ENCODE measurements at regions not wholly inside any gene's neighbourhood (a gene's known extent, or its start where the extent isn't known, plus 50 kb on each side); places are given as distances from the start of the nearest gene placed in this dataset.

GRCh38 chr3:68049776-68050175 is 395.4 kb upstream of the SUCLG2 start:
- Histone ChIP-seq H3K9me3 (ENCODE audit: control insufficient read depth, insufficient read depth, low read depth, low read length) (no peaks in the 10 kb centered on the region), H3K27ac (ENCODE audit: insufficient read depth, low read length) (no peak overlapping the region), H2AFZ (ENCODE audit: low read length) (no peak overlapping the region), H3K4me3 (replicated peaks in 1 of 4; ENCODE audit: control extremely low read depth in 1 of 4, insufficient read depth in 1 of 4, low read depth in 3 of 4, low read length in 4 of 4) (no peak overlapping the region), H3K27me3 (ENCODE audit: control insufficient read depth, insufficient read depth, low read length) (no peaks in the 10 kb centered on the region), H3K4me1 (ENCODE audit: control insufficient read depth, extremely low read depth, insufficient read depth, low read length) (no peaks in the 10 kb centered on the region), H3K4me2 (ENCODE audit: extremely low read depth, insufficient read depth, low read length) (no peak overlapping the region), H3K79me2 (ENCODE audit: control insufficient read depth, insufficient read depth, low read length) (no peaks in the 10 kb centered on the region), H3K36me3 (ENCODE audit: control insufficient read depth, insufficient read depth, low read length) (no peaks in the 10 kb centered on the region), H4K20me1 (ENCODE audit: control insufficient read depth, extremely low read depth, insufficient read depth, low read length) (no peaks in the 10 kb centered on the region), H3K9ac (ENCODE audit: insufficient read depth, low read length) (no peak overlapping the region)
- TF ChIP-seq CTCF (conservative IDR thresholded peaks at IDR 0.05 in 1 of 2, IDR thresholded peaks at IDR 0.05 in 1 of 2; ENCODE audit: low read depth in 1 of 2, low read length in 2 of 2) (no peak), EZH2 (IDR thresholded peaks at IDR 0.05; ENCODE audit: low read length, missing control alignments) (no peak)
- DNase-seq (ENCODE audit: low read depth in 2 of 2) = no peak

GRCh38 chr3:68045976-68046375 is 391.6 kb upstream of the SUCLG2 start:
- Histone ChIP-seq H3K36me3 (ENCODE audit: control insufficient read depth, insufficient read depth, low read length) (no peaks in the 10 kb centered on the region), H3K9ac (ENCODE audit: insufficient read depth, low read length) (no peak overlapping the region), H3K4me2 (ENCODE audit: extremely low read depth, insufficient read depth, low read length) (no peak overlapping the region), H2AFZ (ENCODE audit: low read length) (no peak overlapping the region), H3K9me3 (ENCODE audit: control insufficient read depth, insufficient read depth, low read depth, low read length) (no peaks in the 10 kb centered on the region), H3K27ac (ENCODE audit: insufficient read depth, low read length) (no peak overlapping the region), H3K4me1 (ENCODE audit: control insufficient read depth, extremely low read depth, insufficient read depth, low read length) (no peaks in the 10 kb centered on the region), H3K79me2 (ENCODE audit: control insufficient read depth, insufficient read depth, low read length) (no peaks in the 10 kb centered on the region), H4K20me1 (ENCODE audit: control insufficient read depth, extremely low read depth, insufficient read depth, low read length) (no peaks in the 10 kb centered on the region), H3K27me3 (ENCODE audit: control insufficient read depth, insufficient read depth, low read length) (no peaks in the 10 kb centered on the region), H3K4me3 (replicated peaks in 1 of 4; ENCODE audit: control extremely low read depth in 1 of 4, insufficient read depth in 1 of 4, low read depth in 3 of 4, low read length in 4 of 4) (no peak overlapping the region)
- TF ChIP-seq CTCF (conservative IDR thresholded peaks at IDR 0.05 in 1 of 2, IDR thresholded peaks at IDR 0.05 in 1 of 2; ENCODE audit: low read depth in 1 of 2, low read length in 2 of 2) = no peak
- TF ChIP-seq EZH2 (IDR thresholded peaks at IDR 0.05; ENCODE audit: low read length, missing control alignments) = no peak
- no peak for DNase-seq (ENCODE audit: low read depth in 2 of 2)

GRCh38 chr3:68033867-68034266 is 379.5 kb upstream of the SUCLG2 start:
- Histone ChIP-seq H2AFZ (ENCODE audit: low read length) (no peak overlapping the region), H4K20me1 (ENCODE audit: control insufficient read depth, extremely low read depth, insufficient read depth, low read length) (no peaks in the 10 kb centered on the region), H3K9ac (ENCODE audit: insufficient read depth, low read length) (no peak overlapping the region), H3K9me3 (ENCODE audit: control insufficient read depth, insufficient read depth, low read depth, low read length) (no peaks in the 10 kb centered on the region), H3K79me2 (ENCODE audit: control insufficient read depth, insufficient read depth, low read length) (no peaks in the 10 kb centered on the region), H3K4me2 (ENCODE audit: extremely low read depth, insufficient read depth, low read length) (no peak overlapping the region), H3K4me3 (replicated peaks in 1 of 4; ENCODE audit: control extremely low read depth in 1 of 4, insufficient read depth in 1 of 4, low read depth in 3 of 4, low read length in 4 of 4) (no peak overlapping the region), H3K27ac (ENCODE audit: insufficient read depth, low read length) (no peak overlapping the region), H3K27me3 (ENCODE audit: control insufficient read depth, insufficient read depth, low read length) (no peaks in the 10 kb centered on the region), H3K4me1 (ENCODE audit: control insufficient read depth, extremely low read depth, insufficient read depth, low read length) (no peaks in the 10 kb centered on the region), H3K36me3 (ENCODE audit: control insufficient read depth, insufficient read depth, low read length) (no peaks in the 10 kb centered on the region)
- no peak for TF ChIP-seq CTCF (conservative IDR thresholded peaks at IDR 0.05 in 1 of 2, IDR thresholded peaks at IDR 0.05 in 1 of 2; ENCODE audit: low read depth in 1 of 2, low read length in 2 of 2)
- TF ChIP-seq EZH2 (IDR thresholded peaks at IDR 0.05; ENCODE audit: low read length, missing control alignments) = no peak
- DNase-seq (ENCODE audit: low read depth in 2 of 2) = no peak
